HEK293T (cell line): ENCODE measurements at regions not wholly inside any gene's neighbourhood (a gene's known extent, or its start where the extent isn't known, plus 50 kb on each side); places are given as distances from the start of the nearest gene placed in this dataset.

Experiments used
- L3MBTL2 ChIP-seq: fragments of 450-650 bp; conservative IDR thresholded peaks from 2 replicates; pipeline ENCODE4 v1.6.1; 2016; ENCODE audit warnings: mild to moderate bottlenecking
- PKNOX1 ChIP-seq: fragments of 450-650 bp; IDR thresholded peaks from 2 replicates; pipeline ENCODE4 v1.6.1; 2016
- ZNF384 ChIP-seq: fragments of 450-650 bp; IDR thresholded peaks from 2 replicates; pipeline ENCODE4 v1.6.1; 2016

DNA sequence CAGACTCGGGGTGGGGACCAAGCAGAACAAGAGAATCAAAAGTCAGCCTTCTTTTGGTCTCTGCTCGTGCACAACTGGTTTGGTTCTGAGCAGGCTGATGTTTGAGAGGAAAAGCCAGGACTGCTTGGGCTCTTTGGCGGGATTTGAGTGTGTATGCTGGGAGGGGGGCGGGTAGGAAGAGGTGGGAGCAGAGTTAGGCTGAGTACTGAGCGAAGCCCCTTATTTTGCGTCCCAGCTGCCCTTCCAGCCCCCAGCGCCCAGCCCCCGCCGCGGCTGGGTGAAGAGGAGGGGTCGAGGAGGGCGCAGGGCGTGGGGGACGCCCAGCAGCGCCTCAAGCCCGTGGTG is 153.5 kb upstream of the GOLIM4 start:
- TF ChIP-seq PKNOX1 (no peak), ZNF384 (no peak), L3MBTL2 (peak; percentile 64)
